HG02840 (cell line): ENCODE measurements at regions not wholly inside any gene's neighbourhood (a gene's known extent, or its start where the extent isn't known, plus 50 kb on each side); places are given as distances from the start of the nearest gene placed in this dataset.

Source experiments
- ATAC-seq: cut with Tn5 transposase; IDR thresholded peaks from one replicate; pipeline ENCODE4 v1.9.1; 2021; ENCODE audit warnings: mild to moderate bottlenecking, moderate library complexity, moderate number of reproducible peaks; ENCODE audit not compliant: unreplicated experiment, low FRiP score

- no peak for ATAC-seq
These were observed 189.7 kb upstream of the TBX3 start for GRCh38 chr12:114873656-114874055.

GRCh38 chr12:114868995-114869834 is 185.2 kb upstream of the TBX3 start:
- no peak for ATAC-seq

GRCh38 chr12:114866331-114866730 is 182.4 kb upstream of the TBX3 start:
- ATAC-seq: no peak

DNA sequence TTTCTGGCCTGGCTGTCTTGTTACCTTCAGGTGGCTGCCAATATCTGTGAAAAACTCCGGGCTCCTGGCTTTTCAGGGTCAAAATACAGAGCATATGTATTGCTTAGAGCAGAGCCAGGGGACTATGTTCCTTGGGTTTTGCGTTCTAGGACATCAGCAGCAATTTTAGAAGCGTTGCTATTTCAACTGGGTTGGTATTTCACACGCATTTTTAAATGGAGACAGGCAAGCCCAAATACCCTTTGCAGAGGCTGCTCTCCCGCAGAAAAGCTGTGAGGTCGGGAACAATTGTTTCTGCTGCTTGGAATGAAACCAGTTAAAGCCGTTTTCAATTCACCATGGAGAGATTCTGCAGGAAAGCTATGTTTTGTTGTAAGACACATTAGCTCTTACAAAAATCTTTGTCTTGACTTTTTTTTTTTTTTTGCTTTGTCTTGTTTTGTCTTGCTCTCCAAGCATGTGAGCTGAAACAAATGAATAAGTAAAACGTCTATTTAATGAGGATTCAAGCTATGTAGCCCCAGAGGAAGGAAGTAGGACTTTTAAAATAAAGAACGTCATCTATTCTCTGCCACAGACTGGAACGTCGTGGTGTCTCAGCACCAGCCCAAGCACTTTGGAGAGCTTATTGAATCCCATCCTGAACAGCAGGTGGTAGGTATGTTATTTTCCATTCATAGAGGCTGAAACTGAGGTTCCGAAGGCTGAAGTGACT is 181.0 kb upstream of the TBX3 start:
- no peak for ATAC-seq

DNA sequence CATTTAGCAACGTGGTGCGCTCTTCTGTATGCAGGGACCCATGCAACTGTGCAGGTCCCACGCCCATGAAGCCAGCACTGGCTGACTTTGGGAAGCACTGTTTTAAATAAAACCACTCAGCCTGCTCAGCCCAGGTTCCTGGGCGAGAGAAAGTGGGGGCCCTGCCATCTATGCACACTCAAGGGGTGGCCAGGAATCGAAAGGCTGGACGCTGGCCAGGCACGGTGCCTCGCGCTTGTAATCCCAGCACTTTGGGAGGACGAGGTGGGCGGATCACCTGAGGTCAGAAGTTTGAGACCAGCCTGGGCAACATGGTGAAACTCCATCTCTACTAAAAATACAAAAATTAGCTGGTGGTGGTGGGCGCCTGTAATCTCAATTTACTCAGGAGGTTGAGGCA is 179.9 kb upstream of the TBX3 start:
- no peak for ATAC-seq

DNA sequence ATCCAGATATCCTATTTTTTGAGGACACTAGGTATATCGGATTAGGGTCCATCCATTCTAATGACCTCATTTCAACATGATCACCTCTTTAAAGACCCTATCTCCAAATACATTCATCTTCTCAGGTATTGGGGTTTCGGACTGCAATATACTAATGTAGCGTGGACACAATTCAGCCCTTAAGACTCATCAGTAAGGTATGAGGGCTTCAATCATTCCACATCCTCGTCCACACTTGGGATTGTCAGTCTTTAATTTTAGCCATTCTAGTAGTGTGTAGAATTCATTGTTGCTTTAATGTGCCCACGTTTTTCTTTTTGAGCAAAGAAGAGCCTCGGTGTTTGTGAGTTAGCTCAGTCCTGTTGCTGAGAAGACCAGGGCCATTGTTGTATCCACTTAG is 177.0 kb upstream of the TBX3 start:
- no peak for ATAC-seq

GRCh38 chr12:114858388-114859146 is 174.6 kb upstream of the TBX3 start:
- ATAC-seq: no peak

DNA sequence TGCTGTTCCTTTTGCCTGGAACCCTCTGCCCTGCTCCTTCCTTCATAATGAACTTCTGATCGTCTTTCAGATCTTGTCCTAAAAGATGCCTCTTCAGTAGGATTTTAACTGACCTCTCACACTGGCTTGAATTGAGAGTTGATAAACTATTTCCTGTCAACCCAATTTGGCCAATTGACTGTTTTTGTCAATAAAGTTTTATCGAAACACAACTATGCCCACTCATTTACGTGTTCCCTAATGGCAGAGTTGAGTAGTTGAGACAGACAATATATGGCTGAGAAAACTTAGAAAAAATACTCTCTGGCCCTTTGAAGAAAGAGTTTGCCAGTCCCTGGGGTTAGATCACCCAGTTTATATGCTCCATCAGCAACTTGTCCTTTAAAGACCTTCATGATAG is 171.7 kb upstream of the TBX3 start:
- ATAC-seq: no peak

DNA sequence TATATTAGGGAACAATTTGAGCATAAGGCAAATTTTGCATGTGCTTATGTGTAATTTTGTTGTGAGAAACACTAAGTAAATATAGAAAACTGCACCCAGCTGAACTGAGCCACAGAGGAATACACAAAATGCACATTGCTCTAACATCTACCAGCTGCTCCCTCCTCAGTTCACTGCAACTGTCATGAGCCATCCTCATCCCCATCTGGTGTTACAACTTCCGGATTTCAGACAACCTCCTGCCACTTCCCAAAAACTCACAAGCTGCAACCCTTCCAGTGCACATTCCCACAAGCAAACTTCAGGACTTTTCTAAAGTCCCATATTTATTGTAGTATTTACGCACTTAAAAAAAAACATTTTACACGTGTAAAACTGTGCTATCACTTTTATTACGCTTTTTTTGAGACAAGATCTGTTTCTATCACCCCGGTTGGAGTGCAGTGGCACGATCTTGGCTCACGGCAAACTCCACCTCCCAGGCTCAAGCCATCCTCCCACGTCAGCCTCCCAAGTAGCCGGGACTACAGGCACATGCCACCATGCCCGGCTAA is 169.1 kb upstream of the TBX3 start:
- no peak for ATAC-seq

- ATAC-seq: no peak
These were observed 168.0 kb upstream of the TBX3 start for GRCh38 chr12:114851981-114852380.

DNA sequence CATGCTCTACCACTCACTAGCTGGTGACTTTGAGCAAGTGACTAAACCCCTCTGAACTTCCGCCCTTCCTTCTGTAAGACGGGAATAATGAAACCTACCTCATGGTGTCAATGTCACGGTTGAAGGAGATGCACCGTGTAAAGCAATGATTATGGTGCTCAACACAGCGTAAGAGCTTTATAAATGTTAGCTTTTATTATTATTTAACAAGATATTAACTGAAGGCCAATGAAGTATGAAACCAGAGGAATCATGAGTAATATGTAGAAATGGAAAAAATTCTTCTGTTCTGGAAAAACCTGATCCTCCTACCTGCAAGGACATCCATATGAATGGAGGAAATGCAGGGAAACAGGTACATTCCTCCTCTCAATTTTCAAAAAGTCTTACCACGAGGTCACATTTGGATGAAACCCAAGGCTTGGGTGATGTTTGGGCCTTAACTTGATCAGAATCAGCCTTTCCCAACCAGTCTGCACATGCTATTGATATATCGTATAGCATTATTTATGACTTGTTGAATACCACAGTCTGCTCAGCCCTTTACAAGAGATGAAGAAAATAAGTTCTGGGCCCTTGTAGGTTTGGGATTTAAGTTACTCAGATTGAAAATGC is 166.8 kb upstream of the TBX3 start:
- ATAC-seq: no peak

GRCh38 chr12:114848666-114849065 is 164.7 kb upstream of the TBX3 start:
- no peak for ATAC-seq

- ATAC-seq: no peak
These were observed 163.6 kb upstream of the TBX3 start for GRCh38 chr12:114847441-114848035.

DNA sequence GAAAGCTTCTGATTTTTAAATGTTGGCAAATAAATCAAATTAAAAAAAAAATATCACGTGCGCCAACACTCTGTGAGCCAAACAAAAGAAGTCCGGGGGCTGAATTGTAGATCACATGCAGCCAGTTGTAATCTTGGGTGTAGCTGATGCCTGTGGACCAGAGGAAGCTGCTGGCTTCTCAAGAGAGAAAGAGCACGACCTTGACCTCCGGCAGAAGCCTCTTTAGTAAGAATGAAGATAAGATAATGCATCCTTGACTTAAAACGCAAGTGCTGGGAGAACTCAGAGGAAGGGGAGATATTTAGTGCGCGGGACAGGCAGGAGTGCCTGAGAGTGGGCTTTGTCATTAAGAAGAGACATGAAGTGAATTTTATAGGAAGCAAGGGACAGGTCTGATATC is 162.8 kb upstream of the TBX3 start:
- ATAC-seq: no peak

DNA sequence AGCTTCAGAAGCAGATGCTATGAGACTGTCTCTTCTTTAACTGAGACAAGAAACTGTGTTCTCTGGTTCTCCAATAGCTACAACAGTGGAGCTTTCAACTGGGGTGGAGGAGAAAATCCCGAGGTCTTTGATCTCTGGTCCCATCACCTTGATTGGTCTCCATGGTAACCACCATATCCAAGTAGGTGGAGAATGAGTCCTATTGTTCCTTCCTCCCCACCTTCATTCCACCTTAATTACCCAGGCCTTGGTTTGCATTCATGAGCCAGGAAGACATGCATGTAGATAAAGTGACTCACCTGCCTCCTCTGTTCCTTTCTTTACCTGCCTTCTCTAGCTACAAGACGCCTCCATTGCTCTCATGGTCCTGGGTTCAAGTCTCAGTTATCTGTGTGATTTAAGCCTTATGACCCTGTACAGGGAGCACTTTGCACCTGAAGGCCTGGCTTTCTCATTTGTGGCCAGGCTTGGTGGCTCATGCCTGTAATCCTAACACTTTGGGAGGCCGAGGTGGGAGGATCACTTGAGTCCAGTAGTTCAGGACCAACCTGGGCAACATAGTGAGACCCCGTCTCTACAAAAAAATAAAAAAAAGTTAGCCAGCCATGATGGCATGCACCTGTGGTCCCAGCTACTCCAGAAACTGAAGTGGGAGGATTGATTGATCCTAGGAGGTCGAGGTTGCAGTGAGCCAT is 157.7 kb upstream of the TBX3 start:
- no peak for ATAC-seq

DNA sequence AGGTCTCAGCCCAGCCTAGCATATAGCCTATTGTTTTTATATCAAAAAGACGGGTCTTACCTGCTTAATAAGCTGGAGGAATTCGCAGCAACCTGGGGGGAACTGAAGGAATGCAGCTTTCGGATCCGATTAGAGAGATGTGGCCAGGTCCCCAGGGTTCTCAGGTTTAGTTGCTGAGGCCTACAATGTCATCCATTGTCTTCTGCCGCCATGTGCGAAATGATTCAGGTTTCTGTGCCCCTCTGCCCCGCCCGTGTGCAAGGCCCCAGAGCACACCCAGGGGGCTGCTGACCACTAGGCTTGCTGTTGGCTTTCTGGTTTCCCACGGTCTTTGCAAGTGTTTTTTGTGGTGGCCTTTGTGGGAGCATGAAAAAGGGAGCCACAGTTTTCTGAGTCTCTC is 154.5 kb upstream of the TBX3 start:
- no peak for ATAC-seq

DNA sequence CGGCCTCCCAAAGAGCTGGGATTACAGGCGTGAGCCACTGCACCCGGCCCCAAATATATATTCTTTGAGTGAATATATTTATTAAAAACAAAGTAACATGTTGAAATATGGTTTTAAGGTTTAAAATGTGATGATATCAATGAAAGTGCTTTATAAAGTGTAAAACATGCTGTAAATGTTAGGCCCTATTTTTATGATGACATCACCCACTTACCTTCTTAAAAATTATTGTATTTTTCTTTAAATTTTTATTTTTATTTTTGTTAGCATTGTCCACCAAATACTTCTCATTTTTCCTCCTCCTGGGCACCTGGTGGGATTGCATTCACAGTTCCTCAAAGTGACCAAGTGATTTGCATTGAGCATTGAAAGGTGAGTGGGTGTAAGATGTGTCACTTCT is 152.6 kb upstream of the TBX3 start:
- ATAC-seq: no peak

DNA sequence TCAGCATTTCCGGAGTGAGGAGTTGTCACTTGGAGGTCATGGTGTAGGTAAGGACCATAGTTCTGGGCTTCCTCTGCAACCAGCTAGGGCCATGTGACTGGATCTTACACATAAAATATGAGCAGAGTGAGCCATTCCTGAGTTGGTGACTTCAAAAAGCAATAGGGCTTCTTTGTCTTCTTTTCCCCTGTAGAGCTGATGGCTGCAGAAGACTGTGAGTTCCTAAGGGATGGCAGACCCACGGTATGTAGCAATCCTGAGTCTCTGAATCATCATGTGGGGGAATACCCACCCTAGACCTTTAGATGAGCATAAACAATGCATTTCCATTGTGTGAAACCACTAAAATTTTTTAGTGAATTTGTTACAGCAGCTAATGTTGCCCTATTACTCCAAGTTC is 151.1 kb upstream of the TBX3 start:
- ATAC-seq: no peak

- no peak for ATAC-seq
These were observed 150.6 kb upstream of the TBX3 start for GRCh38 chr12:114834621-114835020.

GRCh38 chr12:114829833-114830232 is 145.9 kb upstream of the TBX3 start:
- ATAC-seq: no peak
